ENCODE measurements at regions not wholly inside any gene's neighbourhood (a gene's known extent, or its start where the extent isn't known, plus 50 kb on each side); places are given as distances from the start of the nearest gene placed in this dataset.

- TF ChIP-seq POLR2A (IDR thresholded peaks at IDR 0.05) (no peak), CTCF (IDR thresholded peaks at IDR 0.05) (no peak)
These were observed 79.5 kb upstream of the GPR141 start for GRCh38 chr7:37604078-37604477.

All from uterus (tissue), 2 donors.